ENCODE measurements at regions not wholly inside any gene's neighbourhood (a gene's known extent, or its start where the extent isn't known, plus 50 kb on each side); places are given as distances from the start of the nearest gene placed in this dataset.

GRCh38 chr6:164832410-164832809 lies 477.0 kb downstream of the C6orf118 start:
- Histone ChIP-seq H3K9me3 (ENCODE audit: insufficient read depth, low read depth, low read length) (no peaks in the 10 kb centered on the region), H3K4me1 (ENCODE audit: insufficient read depth, low read length) (no peaks in the 10 kb centered on the region), H3K36me3 (ENCODE audit: insufficient read depth, low read length) (no peaks in the 10 kb centered on the region), H3K27me3 (ENCODE audit: insufficient read depth, low read length) (no peaks in the 10 kb centered on the region), H3K27ac (ENCODE audit: low read depth, low read length) (no peak overlapping the region), H3K4me3 (ENCODE audit: insufficient read depth, low read depth, low read length) (no peak overlapping the region), H3K79me2 (ENCODE audit: insufficient read depth, low read length) (no peaks in the 10 kb centered on the region), H3K4me2 (ENCODE audit: low read length) (peak overlapping the region; percentile 7), H4K20me1 (ENCODE audit: insufficient read depth, low read length) (no peaks in the 10 kb centered on the region), H3K9ac (ENCODE audit: low read length) (no peak overlapping the region), H2AFZ (ENCODE audit: low read depth, low read length) (peak overlapping the region; percentile 49)
- no peaks in the 10 kb centered on the region for H3K4me1 Mint-ChIP-seq (ENCODE audit: low read depth, unreplicated experiment)
- H3K4me3 Mint-ChIP-seq (ENCODE audit: unreplicated experiment) = no peak overlapping the region
- no peaks in the 10 kb centered on the region for H3K27me3 Mint-ChIP-seq (ENCODE audit: low read depth, unreplicated experiment)
- no peaks in the 10 kb centered on the region for H3K36me3 Mint-ChIP-seq (ENCODE audit: low read depth, unreplicated experiment)
- no peak for TF ChIP-seq EZH2 (IDR thresholded peaks at IDR 0.05; ENCODE audit: insufficient read depth, low read length)
- no peak for TF ChIP-seq CTCF (IDR thresholded peaks at IDR 0.05; ENCODE audit: insufficient read depth, low read depth, low read length)
- H3K27ac Mint-ChIP-seq (ENCODE audit: unreplicated experiment) = no peak overlapping the region
- FAIRE-seq (no peak), DNase-seq (ENCODE audit: low read depth) (no peak)
- no peaks in the 10 kb centered on the region for H3K9me3 Mint-ChIP-seq (ENCODE audit: unreplicated experiment)

- H3K4me3 Mint-ChIP-seq (ENCODE audit: unreplicated experiment) = no peak overlapping the region
- no peak overlapping the region for H2AFZ ChIP-seq (ENCODE audit: low read depth, low read length)
Measured at GRCh38 chr6:164827537-164827936, 481.9 kb downstream of the C6orf118 start.

More at GRCh38 chr6:164827537-164827936, 481.9 kb downstream of the C6orf118 start:
- Mint-ChIP-seq H3K9me3 (ENCODE audit: unreplicated experiment) (no peaks in the 10 kb centered on the region), H3K27ac (ENCODE audit: unreplicated experiment) (no peak overlapping the region), H3K27me3 (ENCODE audit: low read depth, unreplicated experiment) (no peaks in the 10 kb centered on the region), H3K4me1 (ENCODE audit: low read depth, unreplicated experiment) (no peaks in the 10 kb centered on the region), H3K36me3 (ENCODE audit: low read depth, unreplicated experiment) (no peaks in the 10 kb centered on the region)
- Histone ChIP-seq H3K4me3 (ENCODE audit: insufficient read depth, low read depth, low read length) (no peak overlapping the region), H3K27me3 (ENCODE audit: insufficient read depth, low read length) (no peaks in the 10 kb centered on the region), H3K36me3 (ENCODE audit: insufficient read depth, low read length) (no peaks in the 10 kb centered on the region), H4K20me1 (ENCODE audit: insufficient read depth, low read length) (no peaks in the 10 kb centered on the region), H3K4me2 (ENCODE audit: low read length) (peak overlapping the region; percentile 29), H3K27ac (ENCODE audit: low read depth, low read length) (no peak overlapping the region), H3K79me2 (ENCODE audit: insufficient read depth, low read length) (no peaks in the 10 kb centered on the region), H3K9me3 (ENCODE audit: insufficient read depth, low read depth, low read length) (no peaks in the 10 kb centered on the region), H3K9ac (ENCODE audit: low read length) (no peak overlapping the region), H3K4me1 (ENCODE audit: insufficient read depth, low read length) (no peaks in the 10 kb centered on the region)
- DNase-seq (ENCODE audit: low read depth) (no peak), FAIRE-seq (no peak)
- TF ChIP-seq EZH2 (IDR thresholded peaks at IDR 0.05; ENCODE audit: insufficient read depth, low read length) (no peak), CTCF (IDR thresholded peaks at IDR 0.05; ENCODE audit: insufficient read depth, low read depth, low read length) (no peak)
